Loucy (cell line): ENCODE measurements at regions not wholly inside any gene's neighbourhood (a gene's known extent, or its start where the extent isn't known, plus 50 kb on each side); places are given as distances from the start of the nearest gene placed in this dataset.

Experiments
- CTCF ChIP-seq: fragments of 200-600 bp; sonication (generic); conservative IDR thresholded peaks from 2 replicates; pipeline ENCODE4 v1.5.1; 2014; ENCODE audit warnings: mild to moderate bottlenecking, antibody characterized with exemption, low read length
- EZH2phosphoT487 ChIP-seq: fragments of 200-600 bp; IDR thresholded peaks from 2 replicates; pipeline ENCODE4 v1.6.1; 2018; ENCODE audit warnings: antibody characterized with exemption, mild to moderate bottlenecking, moderate library complexity, borderline replicate concordance

GRCh38 chr5:9927521-9927997, 297.4 kb upstream of the TAS2R1 start:
- no peak for TF ChIP-seq CTCF
- no peak for TF ChIP-seq EZH2phosphoT487
